ENCODE measurements at regions not wholly inside any gene's neighbourhood (a gene's known extent, or its start where the extent isn't known, plus 50 kb on each side); places are given as distances from the start of the nearest gene placed in this dataset.
"Not testable (repeated sequence)": the region's sequence is repeated elsewhere in the genome, so short reads cannot be mapped to it uniquely, and the experiment has no call there.

DNA sequence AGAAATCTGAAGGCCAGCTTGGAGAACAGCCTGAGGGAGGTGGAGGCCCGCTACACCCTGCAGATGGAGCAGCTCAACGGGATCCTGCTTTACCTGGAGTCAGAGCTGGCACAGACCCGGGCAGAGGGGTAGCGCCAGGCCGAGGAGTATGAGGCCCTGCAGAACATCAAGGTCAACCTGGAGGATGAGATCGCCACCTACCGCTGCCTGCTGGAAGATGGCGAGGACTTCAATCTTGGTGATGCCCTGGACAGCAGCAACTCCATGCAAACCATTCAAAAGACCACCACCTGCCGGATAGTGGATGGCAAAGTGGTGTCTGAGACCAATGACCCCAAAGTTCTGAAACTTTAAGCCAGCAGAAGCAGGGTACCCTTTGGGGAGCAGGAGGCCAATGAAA, 318.4 kb downstream of the ZFHX3 start:
- DNase-seq = not testable (repeated sequence)

DNA sequence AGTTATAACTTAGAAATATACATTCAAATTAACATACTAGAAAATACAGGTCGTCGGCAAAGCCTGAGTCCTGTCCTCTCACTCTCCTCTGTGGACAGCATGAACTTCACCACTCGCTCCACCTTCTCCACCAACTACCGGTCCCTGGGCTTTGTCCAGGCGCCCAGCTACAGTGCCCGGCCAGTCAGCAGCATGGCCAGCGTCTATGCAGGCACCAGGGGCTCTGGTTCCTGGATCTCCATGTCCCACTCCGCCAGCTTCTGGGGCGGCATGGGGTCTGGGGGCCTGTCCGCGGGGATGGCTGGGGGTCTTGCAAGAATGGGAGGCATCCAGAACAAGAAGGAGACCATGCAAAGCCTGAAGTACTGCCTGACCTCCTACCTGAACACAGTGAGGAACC, 319.4 kb downstream of the ZFHX3 start:
- no peak for DNase-seq

DNA sequence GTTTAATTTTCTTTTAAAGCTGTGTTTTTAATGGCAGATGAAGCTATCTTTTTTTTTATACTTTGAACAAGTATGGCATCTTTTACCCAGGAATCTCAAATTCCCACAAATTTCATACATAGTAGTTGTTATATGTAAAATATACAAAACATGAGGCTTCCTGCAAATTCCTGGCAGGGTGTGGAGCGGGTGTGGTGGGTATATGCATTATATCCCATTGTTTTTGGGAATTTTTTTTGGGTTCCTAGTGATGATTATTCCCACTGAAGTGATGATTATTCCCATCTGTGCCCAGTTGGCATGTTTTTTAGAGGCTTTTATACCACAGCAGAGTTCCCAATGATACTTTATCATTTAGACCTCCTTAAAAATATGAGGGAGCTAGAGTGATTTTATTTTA, 320.4 kb downstream of the ZFHX3 start:
- no peak for DNase-seq

DNA sequence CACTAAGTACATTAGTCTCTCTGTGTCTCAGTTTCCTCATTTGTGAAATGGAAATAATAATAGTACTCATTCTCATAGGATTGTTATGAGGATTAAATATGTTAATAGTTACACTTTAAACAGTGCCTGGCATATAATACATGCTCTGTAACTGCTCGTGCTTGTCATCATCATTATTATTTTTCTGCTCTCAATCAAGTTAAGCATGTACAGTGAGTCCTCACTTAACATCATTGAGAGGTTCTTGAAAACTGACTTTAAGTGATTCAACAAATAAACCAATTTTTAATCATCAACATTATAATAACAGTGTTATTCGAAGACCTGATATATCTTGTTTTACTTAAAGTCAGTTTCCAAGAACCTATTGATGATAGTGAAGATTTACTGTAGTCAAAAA, 322.3 kb downstream of the ZFHX3 start:
- DNase-seq = no peak

DNA sequence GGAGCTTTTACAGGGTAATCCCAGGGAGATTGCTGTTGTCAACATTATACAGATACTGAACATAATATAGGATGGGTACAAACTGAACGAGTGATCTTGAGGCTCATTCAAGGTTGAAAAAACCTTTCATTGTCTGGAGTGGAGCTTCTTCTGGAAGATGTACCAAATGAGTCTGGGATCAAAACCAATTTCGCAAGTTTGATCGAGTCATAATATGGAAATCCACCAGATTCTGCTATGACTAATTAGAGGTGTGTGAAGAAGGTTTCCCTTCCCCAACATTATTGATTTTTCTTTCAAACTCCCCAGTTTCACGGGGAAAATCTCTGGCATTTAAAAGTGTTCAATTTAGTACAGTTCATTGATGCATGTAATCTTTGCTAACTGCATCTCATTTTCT, 324.1 kb downstream of the ZFHX3 start:
- no peak for DNase-seq

DNA sequence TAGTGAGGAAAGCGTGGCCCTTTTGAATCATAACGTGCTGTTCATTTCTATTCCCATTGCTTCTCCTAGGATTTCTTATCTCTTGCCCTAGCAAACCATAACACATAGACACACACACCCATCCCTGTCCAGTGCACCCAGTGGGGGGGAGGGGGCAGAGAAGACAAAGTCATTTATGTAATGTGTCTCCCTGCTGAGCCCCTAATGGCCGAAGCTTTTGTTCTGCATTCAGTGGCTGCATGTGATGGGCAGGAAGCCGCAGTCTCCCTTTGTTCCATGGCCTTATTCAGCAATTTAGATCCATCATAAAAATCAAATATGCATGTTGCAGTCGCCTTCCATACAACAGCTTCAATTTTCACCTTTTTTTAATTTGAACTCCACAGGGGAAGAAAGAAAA, 325.4 kb downstream of the ZFHX3 start:
- DNase-seq = peak; percentile 88

DNA sequence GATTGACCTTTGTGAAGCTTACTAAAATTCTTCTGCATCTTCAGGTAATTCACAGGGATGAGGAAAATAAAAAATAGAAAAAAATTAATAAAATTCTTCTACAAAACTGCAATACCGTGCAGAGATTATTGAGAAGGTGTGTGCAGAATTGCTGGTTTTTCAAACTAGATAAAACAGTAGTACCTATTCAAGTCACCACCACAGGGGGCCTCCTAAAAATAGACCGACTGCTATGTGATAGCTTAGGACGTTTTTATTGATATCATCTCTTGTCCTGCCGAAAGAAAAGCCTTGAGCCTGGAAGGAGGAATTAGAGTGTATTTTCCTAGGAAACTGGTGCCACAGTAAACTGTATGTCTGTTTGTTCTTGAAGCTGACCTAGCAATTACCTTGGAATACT, 325.9 kb downstream of the ZFHX3 start:
- DNase-seq = peak; percentile 67

DNA sequence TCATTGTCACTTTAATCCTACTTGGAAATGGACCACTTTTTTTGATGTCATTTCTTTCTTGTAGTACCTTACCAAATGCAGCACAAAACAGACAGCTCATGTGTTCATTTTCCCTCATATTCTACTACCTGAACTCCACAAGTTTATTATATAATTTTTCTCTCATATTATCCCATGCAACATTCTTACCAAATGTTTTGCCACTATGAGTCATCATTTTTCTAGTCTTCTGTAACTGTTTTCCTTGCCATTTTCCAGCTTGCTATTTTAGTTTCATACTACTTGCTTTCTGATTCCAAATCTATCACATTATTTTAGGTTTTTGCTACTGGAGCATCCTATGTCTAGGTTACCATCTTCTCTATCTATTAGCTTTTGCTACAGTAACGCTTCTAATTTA, 332.7 kb downstream of the ZFHX3 start:
- no peak for DNase-seq

DNA sequence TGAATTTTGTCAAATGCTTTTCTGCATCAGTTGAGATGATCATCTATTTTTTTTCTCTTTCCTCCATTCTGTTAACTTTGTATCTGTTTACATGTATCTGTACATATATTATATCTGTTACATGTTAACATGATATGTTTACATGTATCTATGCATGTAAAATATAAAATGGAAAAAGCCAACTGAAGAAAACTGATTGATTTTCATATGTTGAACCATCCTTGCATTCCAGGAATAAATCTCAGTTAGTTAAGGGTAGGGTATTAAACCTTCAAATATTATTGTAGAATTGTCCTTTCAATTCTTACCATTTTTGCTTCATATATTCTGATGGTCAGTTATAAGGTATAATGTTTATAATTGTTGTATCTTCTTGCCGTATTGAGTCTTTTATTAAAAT, 336.1 kb downstream of the ZFHX3 start:
- DNase-seq = no peak

DNA sequence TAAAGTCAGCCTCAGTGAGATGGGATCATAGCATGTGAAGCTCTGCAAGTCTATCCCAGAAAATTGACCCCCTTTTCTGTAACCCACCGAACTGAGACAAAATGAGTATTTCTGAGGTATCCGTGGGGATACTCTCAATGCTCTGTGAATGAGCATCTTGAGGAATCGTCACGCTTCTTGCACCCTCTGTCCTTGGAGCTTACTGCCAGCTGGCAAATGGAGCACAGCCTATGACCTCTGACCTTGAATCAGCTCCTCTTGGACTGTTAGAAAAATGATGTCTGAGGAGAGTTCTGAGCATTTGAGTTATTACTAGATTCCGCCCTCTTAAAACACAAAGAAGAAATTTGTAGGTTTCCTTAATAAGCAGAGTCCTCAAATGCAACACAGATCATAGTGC, 342.1 kb downstream of the ZFHX3 start:
- DNase-seq = no peak

DNA sequence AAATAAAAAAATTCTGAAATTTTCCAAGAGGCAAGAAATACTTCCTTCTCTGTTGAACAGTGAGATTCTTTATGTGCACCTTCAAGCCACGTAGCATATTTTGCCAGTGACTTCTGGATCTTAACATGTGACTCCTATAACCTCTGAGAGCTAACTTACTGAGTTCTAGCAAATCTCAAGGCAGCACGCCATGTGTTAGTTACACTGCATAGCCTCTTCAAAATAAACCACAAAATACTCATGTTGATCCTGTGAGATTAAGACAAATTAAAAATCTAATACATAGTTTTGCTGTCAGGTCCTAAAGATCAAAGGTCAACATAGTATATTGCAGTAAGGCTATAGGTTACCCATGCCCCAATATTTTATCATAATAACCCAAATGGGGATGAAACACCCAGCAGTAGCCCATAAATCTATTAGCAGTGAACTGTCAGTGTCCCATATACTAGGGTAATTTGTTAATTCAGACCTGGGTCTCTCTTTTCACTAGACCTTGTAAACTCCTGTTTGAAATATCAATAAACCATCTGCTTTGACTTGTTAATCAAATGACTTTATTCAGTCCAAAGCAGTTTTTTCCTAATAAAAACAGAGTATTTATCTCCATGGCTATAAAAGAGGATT, 343.1 kb downstream of the ZFHX3 start:
- no peak for DNase-seq

DNA sequence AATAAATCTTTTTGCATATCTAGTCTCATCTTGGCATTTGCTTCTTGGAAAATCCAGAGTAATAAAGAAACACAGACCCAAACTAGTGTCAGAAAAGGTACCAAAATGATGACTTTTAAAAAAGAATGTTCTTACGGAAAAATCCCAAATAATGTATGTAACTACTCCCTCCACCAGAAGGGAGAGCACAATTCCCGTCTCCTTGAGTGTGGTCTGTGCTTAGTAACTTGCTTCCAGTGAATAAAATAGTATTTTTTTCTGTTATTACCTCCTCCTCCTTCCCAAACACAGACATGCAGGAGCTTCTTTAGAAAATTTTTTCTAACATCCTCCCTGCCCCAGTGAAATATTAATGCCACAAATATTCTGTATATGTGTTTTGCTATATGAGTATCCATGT, 358.1 kb downstream of the ZFHX3 start:
- no peak for DNase-seq

DNA sequence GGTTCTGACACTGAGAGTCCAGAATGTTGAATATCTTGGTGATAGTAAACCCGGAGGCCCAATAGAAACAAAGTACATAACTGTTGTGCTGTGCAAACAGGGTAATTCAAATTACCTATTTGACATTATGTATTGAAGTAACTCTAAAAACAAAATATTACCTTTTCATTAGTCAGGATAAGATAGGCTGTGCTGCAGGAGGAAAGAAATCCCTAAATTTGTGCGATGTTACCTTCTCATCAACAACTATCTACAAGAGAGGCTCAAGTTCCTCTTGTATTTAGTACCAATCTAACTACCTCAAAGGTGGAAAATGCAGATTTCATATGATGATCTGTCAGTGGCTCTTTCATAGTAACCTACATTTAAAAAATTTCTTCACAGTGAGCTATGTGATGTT, 367.2 kb downstream of the ZFHX3 start:
- DNase-seq = no peak

DNA sequence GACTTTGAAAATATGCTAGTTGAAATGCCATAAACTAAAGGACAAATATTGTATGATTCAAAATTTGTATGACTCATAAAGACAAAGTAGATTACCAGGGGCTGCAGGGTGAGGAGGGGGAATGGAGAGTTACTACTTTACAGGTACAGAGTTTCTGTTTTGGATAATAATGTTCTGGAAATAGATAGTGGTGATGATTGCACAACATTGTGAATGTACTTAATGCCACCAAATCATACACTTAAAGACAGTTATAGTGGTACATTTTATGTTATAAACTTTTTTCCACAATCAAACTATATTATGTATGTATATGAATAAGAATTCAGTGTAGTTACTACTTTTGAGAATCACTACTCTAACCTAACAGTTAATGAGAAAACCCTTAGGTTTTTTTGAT, 368.1 kb downstream of the ZFHX3 start:
- DNase-seq = no peak

DNA sequence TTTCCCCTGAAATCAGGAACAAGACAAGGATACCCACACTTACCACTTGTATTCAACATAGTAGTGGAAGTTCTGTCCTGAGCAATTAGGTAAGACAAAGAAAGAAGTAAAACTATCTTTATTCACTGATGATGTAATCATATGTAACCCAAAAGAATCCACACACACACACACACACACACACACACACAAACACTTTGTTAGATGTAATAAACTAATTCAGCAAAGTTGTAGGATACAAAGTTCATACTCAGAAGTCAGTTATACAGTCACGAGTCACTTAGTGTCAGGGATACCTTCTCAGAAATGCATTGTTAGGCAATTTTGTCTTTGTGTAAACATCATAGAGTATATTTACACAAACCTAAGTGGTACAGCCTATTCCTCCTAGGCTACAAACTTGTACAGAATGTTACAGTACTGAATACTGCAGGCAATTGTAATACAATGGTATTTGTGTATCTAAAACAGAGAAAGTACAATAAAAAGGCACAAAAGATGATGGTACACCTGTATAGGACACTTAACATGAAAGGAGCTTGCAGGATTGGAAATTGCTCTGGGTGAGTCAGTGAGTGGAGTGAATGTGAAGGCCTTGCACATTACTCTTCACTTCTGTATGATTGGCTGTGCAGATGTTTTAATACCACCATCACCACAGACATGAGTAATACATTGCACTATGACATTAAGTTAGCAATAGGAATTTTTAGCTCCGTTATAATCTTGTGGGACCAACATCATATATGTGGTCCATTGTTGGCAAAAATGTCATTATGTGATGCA, 370.1 kb downstream of the ZFHX3 start:
- no peak for DNase-seq

DNA sequence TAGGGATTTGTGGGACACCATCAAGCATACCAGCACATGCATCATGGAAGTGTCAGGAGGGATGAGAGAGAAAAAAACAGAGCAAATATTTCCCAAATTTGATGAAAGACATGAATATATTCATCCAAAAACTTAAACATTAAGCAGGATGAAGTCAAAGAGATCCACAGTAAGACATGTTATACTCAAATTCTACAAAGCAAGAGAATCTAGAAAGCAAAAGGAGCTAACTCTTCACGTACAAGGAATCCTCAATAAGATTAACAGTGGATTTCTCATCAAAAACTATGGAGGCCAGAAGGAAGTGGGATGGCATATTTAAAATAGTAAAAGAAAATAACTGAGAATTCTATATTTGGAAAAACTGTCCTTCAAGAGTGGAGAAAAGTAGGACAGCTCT, 374.8 kb downstream of the ZFHX3 start:
- DNase-seq = no peak

DNA sequence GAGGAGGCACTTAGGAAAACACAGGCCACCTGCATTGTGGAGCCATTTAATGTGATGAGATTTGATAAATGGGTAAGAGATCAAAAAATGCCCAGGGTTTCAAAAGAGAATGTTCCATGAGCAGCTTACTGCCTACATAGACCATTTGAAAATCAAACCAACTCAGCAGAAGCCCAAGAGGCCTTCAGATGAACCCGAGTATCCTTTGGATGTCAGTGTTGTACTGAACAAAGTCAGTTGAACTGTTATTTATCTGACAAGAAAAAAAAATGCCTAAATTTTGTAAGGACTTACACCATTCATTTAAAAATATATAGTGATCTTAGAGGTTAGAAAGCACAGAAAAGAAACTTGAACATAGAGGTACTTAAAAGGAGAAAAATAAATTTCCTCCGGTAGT, 381.7 kb downstream of the ZFHX3 start:
- DNase-seq = no peak

DNA sequence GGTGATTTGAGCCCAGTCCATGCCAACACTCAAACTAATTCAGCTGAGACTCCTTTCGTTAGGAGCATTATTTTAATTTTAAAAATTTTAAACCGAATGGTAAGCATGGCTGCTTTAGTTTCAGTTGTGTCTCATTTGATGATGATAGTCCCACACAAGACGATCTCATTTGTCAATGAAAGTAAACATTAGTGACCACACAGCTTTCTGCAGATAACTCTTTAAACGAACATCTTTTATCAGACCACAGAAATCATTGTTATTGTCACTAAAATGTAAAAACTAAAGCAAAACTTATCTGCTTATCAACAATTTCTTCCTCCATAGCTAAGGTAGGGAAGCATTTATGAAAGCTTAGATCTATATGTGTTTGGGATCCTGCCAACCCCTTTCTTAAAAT, 382.2 kb downstream of the ZFHX3 start:
- peak; percentile 40 for DNase-seq

DNA sequence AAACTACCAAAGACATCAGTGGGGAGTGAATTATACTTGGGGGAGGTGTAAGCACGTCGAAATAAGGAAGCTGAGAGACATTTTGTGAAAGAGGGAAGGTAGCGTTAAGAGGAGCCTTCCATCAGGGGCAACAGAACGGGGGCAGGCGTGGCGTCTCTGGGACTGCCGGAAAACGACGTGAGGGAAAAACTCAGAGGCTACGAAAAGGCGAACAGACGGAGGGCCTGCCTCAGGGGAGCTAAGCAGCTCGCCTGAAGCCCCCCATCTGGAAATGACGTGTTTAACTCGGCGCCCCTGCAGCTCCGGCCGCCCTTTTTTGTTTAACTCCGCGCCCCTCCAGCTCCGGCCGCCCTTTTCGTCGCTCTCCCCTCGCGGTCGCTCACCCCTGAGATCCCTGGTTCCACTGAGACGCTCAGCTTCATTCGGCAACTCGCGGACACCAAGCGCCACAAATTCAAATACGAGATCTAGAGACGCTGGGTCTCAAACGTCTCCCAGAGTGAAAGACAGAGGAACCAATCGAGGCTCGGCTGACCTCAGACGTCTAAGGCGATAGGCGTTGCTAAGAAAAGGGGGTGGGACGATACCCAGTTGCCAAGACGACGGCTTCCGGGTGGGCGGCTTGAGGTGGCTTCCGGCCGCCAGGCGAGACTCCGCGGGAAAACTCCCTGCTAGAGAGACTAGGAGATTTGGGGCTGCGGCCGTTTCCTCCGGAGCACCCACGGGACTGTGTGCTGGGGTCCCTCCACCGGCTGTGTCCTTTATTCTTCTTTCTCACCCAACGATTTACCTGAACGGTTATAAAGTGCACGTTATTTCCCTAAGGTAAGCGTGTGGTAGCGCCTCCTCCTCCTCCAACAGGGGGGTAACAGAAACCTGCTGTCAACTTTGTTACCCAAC, 383.2 kb downstream of the ZFHX3 start:
- DNase-seq = peak; percentile 99

DNA sequence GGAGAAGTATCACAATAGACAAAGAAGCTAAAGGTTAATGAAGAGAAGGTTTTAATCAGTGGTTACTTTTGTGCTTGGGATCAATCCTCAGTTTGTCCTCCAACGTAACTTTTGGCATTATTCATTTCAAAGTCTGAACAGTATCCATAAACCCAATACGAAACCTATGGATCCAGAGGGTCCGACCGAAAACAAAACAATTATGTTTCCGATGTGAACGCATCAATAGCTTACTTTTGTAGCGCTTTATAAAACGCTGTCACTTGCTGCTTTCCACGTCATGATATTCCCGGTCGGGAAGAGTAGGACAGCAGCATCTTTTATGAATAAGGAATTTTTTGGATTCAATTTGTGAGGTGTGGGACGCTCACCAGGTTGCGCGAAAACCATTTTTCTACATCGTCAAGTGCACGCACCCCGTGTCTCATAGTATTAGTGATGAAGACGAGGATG, 383.8 kb downstream of the ZFHX3 start:
- no peak for DNase-seq

DNA sequence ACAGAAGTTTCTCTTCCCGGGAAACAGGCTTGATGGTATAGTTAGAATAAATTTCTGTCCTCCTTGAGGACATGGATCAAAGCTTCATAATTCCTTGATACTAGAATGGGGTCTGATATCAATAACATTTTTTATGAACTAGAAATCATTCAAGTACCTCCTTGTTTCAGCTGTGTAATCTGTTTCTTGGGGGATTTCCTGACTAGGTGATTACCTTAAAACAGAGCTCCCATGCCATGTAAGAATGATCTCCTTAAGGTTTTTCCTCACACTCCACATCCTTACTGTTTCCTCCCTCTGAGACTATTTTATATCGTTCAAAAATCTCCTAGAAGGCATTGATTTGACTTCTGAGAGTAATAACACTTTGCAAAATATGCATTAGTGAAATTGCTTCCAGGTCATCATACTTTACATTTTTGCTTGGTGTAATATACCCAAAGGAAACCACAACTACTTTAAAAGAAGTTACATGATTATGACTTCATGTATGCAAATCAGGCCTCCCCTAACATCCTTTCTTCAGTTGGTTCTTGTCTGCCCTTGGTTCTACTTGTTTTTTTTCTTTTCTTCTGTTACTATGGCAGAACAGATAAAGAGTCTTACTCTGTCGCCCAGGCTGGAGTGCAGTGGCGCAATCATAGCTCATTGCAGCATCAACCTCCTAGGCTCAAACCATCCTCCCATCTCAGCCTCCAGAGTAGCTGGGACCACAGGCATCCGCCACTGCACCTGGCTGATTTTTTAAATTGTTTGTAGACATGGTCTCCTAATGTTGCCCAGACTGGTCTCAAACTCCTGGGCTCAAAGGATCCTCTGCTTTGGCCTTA, 388.8 kb downstream of the ZFHX3 start:
- DNase-seq = no peak

DNA sequence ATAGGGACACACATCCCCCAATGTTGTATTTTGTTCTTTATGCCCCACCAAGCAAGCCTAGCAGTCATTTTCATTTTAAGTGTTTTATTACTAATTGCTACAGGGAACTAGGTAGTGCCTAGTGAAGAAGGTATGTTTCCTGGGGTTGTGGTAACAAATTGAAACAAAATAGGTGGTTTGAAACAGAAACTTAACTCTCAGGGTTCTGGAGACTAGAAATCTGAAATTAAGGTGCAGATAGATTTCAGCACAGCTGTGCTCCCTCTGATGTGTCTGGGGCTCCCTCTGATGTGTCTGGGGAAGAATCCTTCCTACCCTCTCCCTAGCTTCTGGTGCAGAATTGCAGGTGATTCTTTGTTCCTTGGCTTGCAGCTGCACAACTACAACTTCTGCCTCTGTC, 390.1 kb downstream of the ZFHX3 start:
- no peak for DNase-seq

DNA sequence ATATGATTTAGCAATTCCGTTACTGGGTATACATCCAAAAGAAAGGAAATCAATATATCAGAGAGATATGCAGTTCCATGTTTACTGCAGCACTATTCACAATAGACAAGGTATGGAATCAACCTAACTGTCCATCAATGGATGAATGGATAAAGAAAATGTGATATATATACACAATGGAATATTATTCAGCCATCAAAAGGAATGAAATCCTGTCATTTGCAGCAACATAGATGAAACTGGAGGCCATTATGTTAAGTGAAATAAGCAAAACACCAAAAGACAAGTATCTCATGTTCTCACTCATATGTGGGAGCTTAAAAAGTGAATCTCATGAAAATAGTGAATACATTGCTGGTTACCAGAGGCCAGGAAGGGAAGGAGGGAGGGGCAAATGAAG, 390.8 kb downstream of the ZFHX3 start:
- no peak for DNase-seq
